C4-2B (cell line): ENCODE measurements at regions not wholly inside any gene's neighbourhood (a gene's known extent, or its start where the extent isn't known, plus 50 kb on each side); places are given as distances from the start of the nearest gene placed in this dataset.

Experiments used
- CTCF ChIP-seq: fragments of 450-650 bp; conservative IDR thresholded peaks from 2 replicates; pipeline ENCODE4 v1.5.1; 2017; ENCODE audit warnings: mild to moderate bottlenecking
- ZFX ChIP-seq: fragments of 450-650 bp; IDR thresholded peaks from 2 replicates; pipeline ENCODE4 v1.6.1; 2017

GRCh38 chr12:88952562-88952942 lies 372.3 kb upstream of the KITLG start:
- no peak for TF ChIP-seq CTCF
- no peak for TF ChIP-seq ZFX
